ENCODE measurements at regions not wholly inside any gene's neighbourhood (a gene's known extent, or its start where the extent isn't known, plus 50 kb on each side); places are given as distances from the start of the nearest gene placed in this dataset.

- TF ChIP-seq CTCF (IDR thresholded peaks at IDR 0.05) (no peak), CEBPB (IDR thresholded peaks at IDR 0.05) (no peak), RAD21 (conservative IDR thresholded peaks at IDR 0.05 in 1 of 2, IDR thresholded peaks at IDR 0.05 in 1 of 2) (no peak), ELK1 (IDR thresholded peaks at IDR 0.05; ENCODE audit: low read depth, low read length) (no peak), E2F6 (IDR thresholded peaks at IDR 0.05; ENCODE audit: borderline replicate concordance, low read depth) (no peak), EP300 (IDR thresholded peaks at IDR 0.05) (no peak), HES2 (IDR thresholded peaks at IDR 0.05) (no peak), MYC (IDR thresholded peaks at IDR 0.05; ENCODE audit: borderline replicate concordance, low read length) (no peak), HDAC2 (IDR thresholded peaks at IDR 0.05) (no peak), MAX (IDR thresholded peaks at IDR 0.05) (no peak), POLR2A (IDR thresholded peaks at IDR 0.05; ENCODE audit: low read length) (no peak), HOXB5 (CRISPR knock-in tag; IDR thresholded peaks at IDR 0.05) (no peak), REST (IDR thresholded peaks at IDR 0.05) (no peak)
These were observed 771.7 kb downstream of the NOVA1 start for GRCh38 chr14:25826105-25826504.

All from A549 (cell line).